Neutrophil (primary cell): ENCODE measurements at regions not wholly inside any gene's neighbourhood (a gene's known extent, or its start where the extent isn't known, plus 50 kb on each side); places are given as distances from the start of the nearest gene placed in this dataset.

ENCODE experiments used
- H3K27ac ChIP-seq: fragments of 200-600 bp; sonication (generic); 2 replicates; pipeline ENCODE4 v1.5.1; 2016; ENCODE audit warnings: mild to moderate bottlenecking, moderate library complexity
- H3K27me3 ChIP-seq: fragments of 200-600 bp; sonication (generic); 2 replicates; pipeline ENCODE4 v1.6.0; 2016; ENCODE audit warnings: mild to moderate bottlenecking
- H3K36me3 ChIP-seq: fragments of 200-600 bp; sonication (generic); 2 replicates; pipeline ENCODE4 v1.5.1; 2017
- H3K4me1 ChIP-seq, 2 experiments: fragments of 200-600 bp in 1 of 2; sonication (generic) in 1 of 2; 1 replicate in 1 of 2; 2 replicates in 1 of 2; pipeline versions ENCODE4 v1.5.1 to v1.6.1; 2013 to 2016; ENCODE audit warnings: low read depth in 1 of 2, low read length in 1 of 2, mild to moderate bottlenecking in 1 of 2, moderate library complexity in 1 of 2; ENCODE audit not compliant: control insufficient read depth in 1 of 2, insufficient read depth in 1 of 2
- H3K4me3 ChIP-seq, 2 experiments: fragments of 200-600 bp in 1 of 2; sonication (generic) in 1 of 2; 1 replicate in 1 of 2; 2 replicates in 1 of 2; pipeline ENCODE4 v1.5.1; 2013 to 2016; ENCODE audit warnings: low read depth in 1 of 2, low read length in 1 of 2, mild to moderate bottlenecking in 1 of 2, moderate library complexity in 1 of 2
- H3K9me3 ChIP-seq: fragments of 200-600 bp; sonication (generic); 2 replicates; pipeline ENCODE4 v1.5.1; 2016
- CTCF ChIP-seq: fragments of 200-600 bp; sonication (generic); IDR thresholded peaks from 2 replicates; pipeline ENCODE4 v1.5.1; 2016; ENCODE audit warnings: antibody characterized with exemption

GRCh38 chr1:63049135-63049534, 265.2 kb downstream of the ATG4C start:
- no peaks in the 10 kb centered on the region for H3K4me1 ChIP-seq
- H3K27ac ChIP-seq: no peak overlapping the region
- no peaks in the 10 kb centered on the region for H3K27me3 ChIP-seq
- H3K9me3 ChIP-seq: no peaks in the 10 kb centered on the region
- no peak overlapping the region for H3K4me3 ChIP-seq
- no peak for TF ChIP-seq CTCF
- no peaks in the 10 kb centered on the region for H3K36me3 ChIP-seq

- TF ChIP-seq CTCF: no peak
- no peaks in the 10 kb centered on the region for H3K4me1 ChIP-seq
- H3K27me3 ChIP-seq: no peaks in the 10 kb centered on the region
- H3K9me3 ChIP-seq: no peaks in the 10 kb centered on the region
- H3K36me3 ChIP-seq: no peaks in the 10 kb centered on the region
- no peak overlapping the region for H3K4me3 ChIP-seq
- H3K27ac ChIP-seq: no peak overlapping the region
These were observed 267.4 kb downstream of the ATG4C start for GRCh38 chr1:63051356-63051755.

- H3K36me3 ChIP-seq: no peaks in the 10 kb centered on the region
- no peak for TF ChIP-seq CTCF
- no peak overlapping the region for H3K4me3 ChIP-seq
- no peaks in the 10 kb centered on the region for H3K4me1 ChIP-seq
- no peak overlapping the region for H3K27ac ChIP-seq
- no peaks in the 10 kb centered on the region for H3K27me3 ChIP-seq
- no peaks in the 10 kb centered on the region for H3K9me3 ChIP-seq
These were observed 268.0 kb downstream of the ATG4C start for GRCh38 chr1:63051886-63052285.

- no peaks in the 10 kb centered on the region for H3K4me1 ChIP-seq
- H3K36me3 ChIP-seq: no peaks in the 10 kb centered on the region
- H3K4me3 ChIP-seq: no peak overlapping the region
- H3K9me3 ChIP-seq: no peaks in the 10 kb centered on the region
- no peak overlapping the region for H3K27ac ChIP-seq
- H3K27me3 ChIP-seq: no peaks in the 10 kb centered on the region
- no peak for TF ChIP-seq CTCF
These were observed 268.2 kb upstream of the FOXD3 start for GRCh38 chr1:63054184-63054583.

- H3K27me3 ChIP-seq: no peaks in the 10 kb centered on the region
- H3K36me3 ChIP-seq: no peaks in the 10 kb centered on the region
- no peak overlapping the region for H3K4me3 ChIP-seq
- no peaks in the 10 kb centered on the region for H3K9me3 ChIP-seq
- H3K27ac ChIP-seq: no peak overlapping the region
- TF ChIP-seq CTCF: no peak
- H3K4me1 ChIP-seq: no peaks in the 10 kb centered on the region
These were observed 259.0 kb upstream of the FOXD3 start for GRCh38 chr1:63063367-63063766.

GRCh38 chr1:63064135-63064534, 258.2 kb upstream of the FOXD3 start:
- Histone ChIP-seq H3K4me1 (no peaks in the 10 kb centered on the region), H3K4me3 (no peak overlapping the region), H3K9me3 (no peaks in the 10 kb centered on the region), H3K27ac (no peak overlapping the region), H3K36me3 (no peaks in the 10 kb centered on the region), H3K27me3 (no peaks in the 10 kb centered on the region)
- TF ChIP-seq CTCF: no peak
